Activated naive CD8-positive, alpha-beta T cell treated with anti-CD3 and anti-CD28 coated beads for 36 hours (primary cell): ENCODE measurements at regions not wholly inside any gene's neighbourhood (a gene's known extent, or its start where the extent isn't known, plus 50 kb on each side); places are given as distances from the start of the nearest gene placed in this dataset.
"Not testable (repeated sequence)": the region's sequence is repeated elsewhere in the genome, so short reads cannot be mapped to it uniquely, and the experiment has no call there.

Experiments
- DNase-seq: peaks from one replicate; pipeline ENCODE4 v3.0.0; 2021
- H3K27ac Mint-ChIP-seq: one replicate; pipeline ENCODE4 v1.8.0; 2022; ENCODE audit warnings: mild to moderate bottlenecking, moderate library complexity, mixed read lengths
- H3K27me3 Mint-ChIP-seq: one replicate; pipeline ENCODE4 v1.8.0; 2022; ENCODE audit warnings: mild to moderate bottlenecking, mixed read lengths
- H3K36me3 Mint-ChIP-seq: one replicate; pipeline ENCODE4 v1.8.0; 2021; ENCODE audit warnings: mild to moderate bottlenecking, mixed read lengths
- H3K4me1 Mint-ChIP-seq: one replicate; pipeline ENCODE4 v1.8.0; 2021; ENCODE audit warnings: mixed read lengths
- H3K4me3 Mint-ChIP-seq: one replicate; pipeline ENCODE4 v1.8.0; 2022; ENCODE audit warnings: mild to moderate bottlenecking, moderate library complexity, mixed read lengths
- H3K9me3 Mint-ChIP-seq: one replicate; pipeline ENCODE4 v1.8.0; 2022; ENCODE audit warnings: mixed read lengths

DNA sequence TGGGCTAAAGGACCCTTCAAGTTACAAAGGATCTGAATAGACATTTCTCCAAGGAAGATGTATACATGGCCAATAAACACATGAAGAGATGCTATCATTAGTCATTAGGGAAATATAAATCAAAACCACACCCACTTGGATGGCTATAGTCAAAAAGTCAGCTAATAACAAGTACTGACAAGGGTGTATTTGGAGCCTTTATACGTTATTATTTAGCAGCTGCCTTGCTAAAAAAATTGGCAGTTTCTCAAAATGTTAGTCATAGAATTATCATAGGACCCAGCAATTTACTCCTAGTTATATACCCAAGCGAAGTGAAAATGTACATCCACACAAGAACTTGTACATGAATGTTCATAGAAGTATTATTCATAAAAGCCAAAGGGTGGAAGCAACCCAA lies 112.7 kb upstream of the DUSP21 start:
- Mint-ChIP-seq H3K27me3 (no peaks in the 10 kb centered on the region), H3K27ac (no peak overlapping the region), H3K4me1 (no peaks in the 10 kb centered on the region), H3K36me3 (no peaks in the 10 kb centered on the region), H3K4me3 (no peak overlapping the region), H3K9me3 (no peaks in the 10 kb centered on the region)
- no peak for DNase-seq

DNA sequence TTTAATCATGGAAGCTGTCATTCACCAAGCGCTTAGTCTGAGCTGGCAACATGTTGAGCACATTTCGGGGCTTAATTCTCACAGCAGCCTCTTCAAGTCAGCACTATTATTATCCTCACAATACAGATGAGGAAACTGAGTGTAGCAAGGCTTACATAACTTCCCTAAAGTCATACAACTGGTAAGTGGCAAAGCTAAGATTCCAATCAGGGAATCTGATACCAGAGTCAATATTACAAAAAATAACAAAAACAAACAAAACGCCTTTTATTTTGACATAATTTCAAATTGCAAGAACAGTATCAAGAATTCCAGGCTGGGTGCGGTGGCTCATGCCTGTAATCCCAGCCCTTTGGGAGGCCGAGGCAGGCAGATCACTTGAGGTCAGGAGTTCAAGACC lies 120.4 kb upstream of the DUSP21 start:
- no peak overlapping the region for H3K4me3 Mint-ChIP-seq
- DNase-seq: no peak
- no peaks in the 10 kb centered on the region for H3K9me3 Mint-ChIP-seq
- no peaks in the 10 kb centered on the region for H3K4me1 Mint-ChIP-seq
- no peaks in the 10 kb centered on the region for H3K27me3 Mint-ChIP-seq
- no peak overlapping the region for H3K27ac Mint-ChIP-seq
- H3K36me3 Mint-ChIP-seq: no peaks in the 10 kb centered on the region

DNA sequence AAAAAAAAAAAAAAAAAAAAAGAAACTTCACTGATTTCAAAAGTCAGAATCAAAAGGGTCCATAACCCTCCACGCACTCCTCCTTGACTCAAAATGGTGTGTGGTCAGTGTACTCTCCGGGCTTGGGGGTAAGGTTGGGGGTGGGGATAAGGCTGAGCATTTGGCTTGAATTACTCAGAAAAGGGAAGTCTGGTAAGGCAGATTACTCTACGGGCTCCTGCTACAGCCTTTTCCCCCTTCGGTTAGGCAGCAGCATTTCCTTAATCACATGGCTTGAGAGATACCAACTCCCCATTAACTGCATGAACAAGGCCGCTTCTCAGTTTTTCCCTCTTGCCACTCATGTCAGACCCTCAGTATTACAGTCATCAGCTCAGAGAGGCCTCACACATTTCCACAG lies 135.4 kb upstream of the DUSP21 start:
- Mint-ChIP-seq H3K4me1 (no peaks in the 10 kb centered on the region), H3K27me3 (no peaks in the 10 kb centered on the region), H3K27ac (peak overlapping the region; percentile 36), H3K36me3 (no peaks in the 10 kb centered on the region), H3K4me3 (no peak overlapping the region), H3K9me3 (no peaks in the 10 kb centered on the region)
- no peak for DNase-seq

DNA sequence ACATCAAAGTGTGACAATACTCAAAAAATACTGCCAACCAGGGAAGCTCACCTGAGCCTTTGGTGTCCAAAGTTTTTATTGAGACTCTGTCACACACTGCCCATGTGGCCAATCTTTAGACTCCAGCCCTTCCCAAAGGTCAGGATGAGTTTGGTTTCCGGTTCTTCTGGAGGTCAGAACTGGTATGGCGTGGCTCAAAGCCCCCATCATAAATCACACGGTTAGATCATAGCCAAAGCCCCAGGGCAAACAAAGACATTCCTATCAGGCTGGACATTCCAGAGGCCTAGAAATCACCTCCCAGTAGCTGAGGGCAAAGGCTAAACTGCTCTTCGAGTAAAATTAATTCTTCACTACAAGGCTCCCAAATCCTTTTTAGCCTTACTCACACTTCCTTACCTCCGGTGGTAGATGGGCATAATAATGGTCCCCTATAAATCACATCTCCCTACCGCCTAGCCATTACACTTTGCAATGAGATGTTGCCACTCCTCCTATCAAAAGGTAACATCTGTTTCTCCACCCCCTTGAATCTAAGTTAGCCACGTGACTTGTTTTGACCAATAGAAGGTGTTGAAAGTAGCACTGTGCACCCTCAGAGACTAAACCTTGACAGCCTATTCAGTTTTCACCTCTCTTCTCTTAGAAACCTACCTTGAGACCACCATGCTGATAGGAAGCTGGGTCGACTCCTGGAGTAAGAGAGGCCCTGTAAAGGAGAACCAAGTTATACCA lies 137.8 kb upstream of the DUSP21 start:
- H3K27me3 Mint-ChIP-seq: no peaks in the 10 kb centered on the region
- H3K27ac Mint-ChIP-seq: no peak overlapping the region
- no peaks in the 10 kb centered on the region for H3K4me1 Mint-ChIP-seq
- H3K36me3 Mint-ChIP-seq: no peaks in the 10 kb centered on the region
- no peaks in the 10 kb centered on the region for H3K9me3 Mint-ChIP-seq
- DNase-seq: no peak
- H3K4me3 Mint-ChIP-seq: no peak overlapping the region

DNA sequence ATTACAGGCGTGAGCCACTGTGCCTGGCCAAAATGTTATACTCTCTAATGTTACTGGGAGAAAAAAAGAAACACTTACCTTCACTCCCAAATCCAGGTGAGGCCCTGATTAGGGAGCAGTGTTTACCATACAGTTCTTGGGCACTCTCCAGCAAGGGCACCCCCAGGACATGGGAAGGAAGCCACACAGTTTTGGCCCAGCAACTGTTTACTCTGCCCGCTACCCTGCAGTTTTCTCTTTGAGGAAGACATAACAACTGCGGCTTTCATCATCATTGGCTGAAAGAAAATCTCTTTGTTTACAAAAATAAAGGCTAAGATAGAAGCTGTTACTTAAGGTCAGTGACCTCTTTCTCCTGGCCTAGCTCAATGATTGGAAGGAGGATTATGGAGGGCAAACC lies 145.5 kb upstream of the DUSP21 start:
- H3K4me3 Mint-ChIP-seq: no peak overlapping the region
- DNase-seq: no peak
- H3K9me3 Mint-ChIP-seq: no peaks in the 10 kb centered on the region
- no peaks in the 10 kb centered on the region for H3K36me3 Mint-ChIP-seq
- H3K27me3 Mint-ChIP-seq: no peaks in the 10 kb centered on the region
- H3K27ac Mint-ChIP-seq: no peak overlapping the region
- H3K4me1 Mint-ChIP-seq: no peaks in the 10 kb centered on the region

DNA sequence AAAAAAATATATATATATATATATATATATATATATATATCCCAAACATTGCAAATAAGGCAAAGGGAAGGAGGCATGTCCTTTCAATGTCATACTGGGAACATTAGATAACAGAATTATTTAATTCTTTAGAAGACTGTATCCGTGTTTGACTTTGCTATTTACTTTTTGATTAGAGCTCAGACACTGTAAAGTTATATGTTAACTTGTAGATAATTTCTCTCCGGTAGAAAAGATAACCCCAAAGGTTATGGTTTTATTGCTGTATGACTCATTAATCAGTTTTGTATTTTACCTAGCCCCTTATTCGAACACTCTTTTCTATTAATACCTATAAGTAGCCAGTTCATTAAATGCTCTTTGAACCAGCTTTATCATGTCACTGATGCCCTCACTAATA lies 150.6 kb upstream of the DUSP21 start:
- Mint-ChIP-seq H3K27ac (no peak overlapping the region), H3K36me3 (no peaks in the 10 kb centered on the region), H3K9me3 (no peaks in the 10 kb centered on the region), H3K27me3 (no peaks in the 10 kb centered on the region), H3K4me3 (no peak overlapping the region), H3K4me1 (no peaks in the 10 kb centered on the region)
- DNase-seq: no peak

DNA sequence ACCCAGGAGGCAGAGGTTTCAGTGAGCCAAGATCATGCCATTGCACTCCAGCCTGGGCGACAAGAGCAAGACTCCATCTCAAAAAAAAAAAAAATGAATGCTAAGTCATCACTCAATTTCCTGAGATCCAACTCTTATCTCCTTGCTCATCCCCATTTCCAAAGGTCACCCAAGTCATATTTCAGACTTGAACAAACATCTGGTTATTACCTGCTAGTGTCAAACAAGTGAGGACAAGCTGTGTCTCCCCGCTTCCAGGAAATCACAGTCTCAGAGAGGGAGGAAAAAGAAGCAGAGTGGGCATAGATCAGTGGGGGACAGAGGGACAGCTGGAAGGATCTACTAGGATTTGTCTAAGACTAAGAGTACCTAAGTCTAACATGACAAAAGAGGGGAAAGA lies 147.5 kb upstream of the FUNDC1 start:
- DNase-seq: no peak
- no peaks in the 10 kb centered on the region for H3K9me3 Mint-ChIP-seq
- H3K4me3 Mint-ChIP-seq: no peak overlapping the region
- H3K4me1 Mint-ChIP-seq: no peaks in the 10 kb centered on the region
- H3K27me3 Mint-ChIP-seq: no peaks in the 10 kb centered on the region
- H3K36me3 Mint-ChIP-seq: no peaks in the 10 kb centered on the region
- no peak overlapping the region for H3K27ac Mint-ChIP-seq

DNA sequence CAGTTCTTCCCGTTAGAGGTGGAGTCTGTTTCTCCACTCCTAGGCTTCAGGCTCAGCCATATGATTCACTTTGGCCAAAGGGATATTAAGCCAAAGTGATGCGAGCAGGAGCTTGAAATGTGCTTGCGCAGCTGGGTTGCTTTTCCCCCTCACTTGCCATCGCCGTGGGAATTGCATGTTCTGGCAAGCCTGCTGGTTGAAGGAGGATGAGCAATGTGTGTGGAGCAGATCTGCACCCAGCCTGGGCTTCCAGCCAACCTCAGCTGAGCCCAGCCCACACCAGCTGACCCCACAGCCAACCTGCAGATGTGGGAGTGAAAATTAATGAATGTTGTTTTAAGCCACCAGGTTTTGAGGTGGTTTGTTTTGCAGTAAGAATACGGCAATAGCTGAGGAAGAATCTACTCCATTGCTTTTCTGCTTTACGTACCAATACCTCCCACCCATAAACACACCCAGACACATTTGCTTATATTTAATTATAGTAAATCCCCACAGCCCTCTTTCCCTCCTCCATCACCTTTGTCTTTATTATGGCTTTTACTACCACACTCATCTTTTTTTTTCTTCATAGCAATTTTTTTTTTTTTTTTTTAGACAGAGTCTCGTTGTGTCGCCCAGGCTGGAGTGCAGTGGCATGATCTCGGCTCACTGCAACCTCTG lies 132.8 kb upstream of the FUNDC1 start:
- Mint-ChIP-seq H3K27ac (no peak overlapping the region), H3K9me3 (no peaks in the 10 kb centered on the region), H3K36me3 (no peaks in the 10 kb centered on the region), H3K27me3 (no peaks in the 10 kb centered on the region), H3K4me3 (no peak overlapping the region), H3K4me1 (no peaks in the 10 kb centered on the region)
- no peak for DNase-seq

DNA sequence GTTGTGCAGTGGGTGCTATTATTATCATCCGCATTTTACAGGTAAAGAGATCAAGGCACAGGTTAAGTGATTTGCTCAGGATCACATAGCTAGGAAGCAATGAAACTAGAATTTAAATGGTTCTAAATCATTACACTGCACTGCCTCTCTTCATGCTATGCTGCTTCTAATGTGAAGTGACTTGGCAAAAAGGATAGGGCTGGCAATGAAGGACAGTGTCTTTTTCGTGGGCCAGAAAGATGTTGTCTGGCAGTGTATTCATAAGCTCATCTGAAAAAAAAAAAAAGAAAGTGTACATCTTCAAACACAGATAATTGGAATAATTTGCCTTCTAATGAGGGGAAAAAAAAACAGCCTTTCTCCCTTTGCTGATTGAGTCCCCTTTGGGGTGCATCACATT lies 132.2 kb upstream of the FUNDC1 start:
- Mint-ChIP-seq H3K9me3 (no peaks in the 10 kb centered on the region), H3K36me3 (no peaks in the 10 kb centered on the region), H3K27me3 (no peaks in the 10 kb centered on the region), H3K4me3 (no peak overlapping the region), H3K27ac (no peak overlapping the region), H3K4me1 (no peaks in the 10 kb centered on the region)
- DNase-seq: no peak

DNA sequence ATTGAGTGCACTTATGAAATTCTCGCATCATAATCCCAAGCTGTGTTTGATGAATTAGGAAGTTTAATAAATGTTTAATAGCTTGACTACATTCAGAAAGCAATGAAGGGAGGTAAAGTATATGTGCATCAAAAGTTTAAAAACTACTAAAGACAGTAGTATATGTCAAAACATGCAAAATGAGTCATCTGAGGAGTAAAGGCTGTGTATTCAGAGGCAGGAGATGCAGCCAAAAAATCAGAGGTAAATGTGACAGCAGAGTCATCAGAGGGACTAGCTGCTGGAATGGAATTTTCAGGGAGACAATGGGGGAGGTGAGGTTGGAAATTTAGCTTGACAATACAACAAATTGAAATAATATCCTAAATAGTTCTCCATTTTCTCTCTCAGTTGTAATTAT lies 127.0 kb upstream of the FUNDC1 start:
- no peak for DNase-seq
- Mint-ChIP-seq H3K4me3 (no peak overlapping the region), H3K27ac (no peak overlapping the region), H3K27me3 (no peaks in the 10 kb centered on the region), H3K4me1 (no peaks in the 10 kb centered on the region), H3K36me3 (no peaks in the 10 kb centered on the region), H3K9me3 (no peaks in the 10 kb centered on the region)

DNA sequence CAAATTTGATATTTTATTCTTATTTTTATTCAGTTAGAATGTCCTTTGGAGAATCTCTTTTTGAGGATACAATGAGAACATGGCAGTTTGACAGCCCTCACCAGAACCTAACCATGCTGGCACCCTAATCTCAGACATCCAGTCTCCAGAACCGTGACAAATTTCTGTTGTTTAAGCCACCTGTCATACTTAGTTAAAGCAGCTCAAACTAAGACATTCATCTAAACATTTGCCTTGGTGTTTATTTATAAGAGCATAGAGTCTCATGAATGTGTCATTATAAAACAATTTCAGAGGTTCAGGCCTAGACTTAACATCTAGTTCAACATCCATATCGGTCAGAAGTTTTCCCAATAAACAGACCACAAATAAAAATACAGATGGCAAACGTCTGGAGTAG lies 125.1 kb upstream of the FUNDC1 start:
- no peaks in the 10 kb centered on the region for H3K27me3 Mint-ChIP-seq
- H3K4me1 Mint-ChIP-seq: no peaks in the 10 kb centered on the region
- peaks cover 3% of the 10 kb centered on the region for H3K9me3 Mint-ChIP-seq
- H3K27ac Mint-ChIP-seq: no peak overlapping the region
- H3K4me3 Mint-ChIP-seq: no peak overlapping the region
- no peaks in the 10 kb centered on the region for H3K36me3 Mint-ChIP-seq
- DNase-seq: no peak

DNA sequence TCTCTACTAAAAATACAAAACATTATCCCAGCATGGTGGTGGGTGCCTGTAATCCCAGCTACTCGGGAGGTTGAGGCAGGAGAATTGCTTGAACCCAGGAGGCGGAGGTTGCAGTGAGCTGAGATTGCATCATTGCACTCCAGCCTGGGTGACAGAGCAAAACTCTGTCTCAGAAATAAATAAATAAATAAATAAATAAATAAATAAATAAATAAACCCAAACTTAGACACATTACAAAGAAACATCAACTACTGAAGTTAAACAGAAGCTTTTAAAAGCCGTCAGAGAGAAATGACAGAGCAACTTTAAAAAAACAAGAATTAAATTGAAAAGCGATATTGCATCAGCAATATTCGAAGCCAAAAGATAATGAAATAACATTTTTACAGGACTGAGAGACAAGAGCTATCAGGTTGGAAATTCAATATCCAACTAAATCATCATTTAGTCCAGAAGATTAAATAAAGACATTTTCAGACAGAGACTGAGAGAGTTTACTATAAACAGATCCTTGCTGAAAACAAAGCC lies 115.1 kb upstream of the FUNDC1 start:
- DNase-seq, H3K9me3 Mint-ChIP-seq, H3K27me3 Mint-ChIP-seq, H3K4me1 Mint-ChIP-seq, H3K36me3 Mint-ChIP-seq, H3K27ac Mint-ChIP-seq, H3K4me3 Mint-ChIP-seq: not testable (repeated sequence)

DNA sequence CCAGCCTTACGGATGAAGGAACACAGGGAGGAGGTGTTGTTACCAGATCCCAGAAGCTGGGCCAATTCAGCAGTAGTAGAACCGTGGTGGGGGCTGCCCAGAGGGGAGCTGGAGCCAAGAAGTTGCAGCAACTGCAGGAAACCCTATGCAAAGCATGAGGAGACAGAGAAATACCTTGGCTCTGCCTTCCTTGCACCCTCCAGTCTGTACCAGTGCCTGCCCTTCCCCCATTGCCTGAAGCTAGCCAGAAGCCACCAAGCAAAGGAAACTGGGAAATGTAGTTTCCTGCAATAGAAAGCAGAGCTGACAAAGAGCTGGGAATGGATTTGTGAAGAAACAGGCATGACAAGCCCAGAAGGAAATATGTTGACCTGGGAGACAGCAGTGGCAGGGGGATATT lies 108.7 kb upstream of the FUNDC1 start:
- no peaks in the 10 kb centered on the region for H3K36me3 Mint-ChIP-seq
- H3K27ac Mint-ChIP-seq: no peak overlapping the region
- no peaks in the 10 kb centered on the region for H3K4me1 Mint-ChIP-seq
- no peaks in the 10 kb centered on the region for H3K27me3 Mint-ChIP-seq
- no peak overlapping the region for H3K4me3 Mint-ChIP-seq
- no peaks in the 10 kb centered on the region for H3K9me3 Mint-ChIP-seq
- no peak for DNase-seq

DNA sequence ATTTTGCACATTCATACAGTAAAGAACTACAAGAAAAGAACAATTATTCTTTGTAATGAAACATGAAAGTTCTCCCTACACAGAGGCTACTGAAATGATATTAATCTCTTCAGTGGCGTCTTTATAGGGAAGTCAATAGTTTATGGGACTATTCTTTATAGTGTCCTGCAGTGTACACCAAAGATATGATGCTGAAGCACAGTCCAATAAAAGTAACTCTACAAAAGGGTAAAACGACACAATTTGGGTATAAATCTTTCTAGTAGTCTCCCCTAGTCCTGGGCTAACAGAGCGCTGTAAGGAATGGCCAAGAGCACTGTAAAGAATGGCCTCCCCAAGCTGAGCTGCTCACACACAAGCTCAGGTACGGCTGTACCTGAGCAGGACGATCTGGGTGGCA lies 101.1 kb upstream of the FUNDC1 start:
- Mint-ChIP-seq H3K9me3 (peaks cover 2% of the 10 kb centered on the region), H3K27me3 (no peaks in the 10 kb centered on the region), H3K36me3 (no peaks in the 10 kb centered on the region), H3K27ac (no peak overlapping the region), H3K4me3 (no peak overlapping the region), H3K4me1 (no peaks in the 10 kb centered on the region)
- no peak for DNase-seq

DNA sequence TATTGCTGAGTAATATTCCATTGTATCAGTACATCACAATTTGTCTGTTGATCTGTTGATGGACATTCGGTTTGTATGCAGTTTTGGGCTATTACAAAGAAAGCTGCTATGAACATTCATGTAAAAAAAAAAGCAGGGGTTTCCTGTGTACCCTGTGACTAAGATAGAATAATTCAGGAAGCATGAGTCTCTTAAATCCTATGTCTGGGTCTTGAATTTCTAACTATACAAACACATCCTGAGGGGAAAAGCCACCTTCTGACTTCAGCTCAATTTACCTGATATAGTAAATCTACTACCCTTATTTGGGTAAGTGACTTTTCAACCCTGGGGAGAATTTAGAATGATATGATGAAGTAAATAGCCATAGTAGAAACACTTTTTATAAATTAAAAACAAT lies 94.6 kb upstream of the FUNDC1 start:
- DNase-seq: no peak
- Mint-ChIP-seq H3K9me3 (no peaks in the 10 kb centered on the region), H3K27me3 (no peaks in the 10 kb centered on the region), H3K4me1 (no peaks in the 10 kb centered on the region), H3K4me3 (no peak overlapping the region), H3K27ac (no peak overlapping the region), H3K36me3 (no peaks in the 10 kb centered on the region)

DNA sequence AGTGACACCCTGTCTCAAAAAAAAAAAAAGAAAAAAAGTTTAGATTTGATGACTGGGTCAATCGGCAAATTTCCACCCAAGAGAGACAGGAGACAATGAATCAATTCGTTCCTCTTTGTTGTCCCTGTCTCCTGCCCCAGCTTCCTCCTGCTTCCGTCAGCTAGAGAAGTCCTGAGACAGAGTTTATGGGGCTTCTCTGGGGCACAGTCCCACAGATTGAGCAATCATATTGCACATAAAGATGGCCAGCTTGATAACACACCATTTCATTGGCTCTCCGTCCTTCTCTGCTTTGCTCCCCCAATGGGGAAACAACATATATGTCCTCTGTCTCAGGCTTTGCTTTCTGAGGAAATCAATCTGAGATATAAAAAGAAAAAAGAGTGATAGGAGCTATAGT lies 78.4 kb upstream of the FUNDC1 start:
- Mint-ChIP-seq H3K4me1 (no peaks in the 10 kb centered on the region), H3K9me3 (no peaks in the 10 kb centered on the region), H3K36me3 (no peaks in the 10 kb centered on the region), H3K27ac (no peak overlapping the region), H3K4me3 (no peak overlapping the region), H3K27me3 (no peaks in the 10 kb centered on the region)
- DNase-seq: no peak
